ENCODE measurements at regions not wholly inside any gene's neighbourhood (a gene's known extent, or its start where the extent isn't known, plus 50 kb on each side); places are given as distances from the start of the nearest gene placed in this dataset.

- Histone ChIP-seq H2AFZ (ENCODE audit: insufficient read depth, low read depth, low read length, poor library complexity, severe bottlenecking) (no peak overlapping the region), H4K20me1 (ENCODE audit: control insufficient read depth, insufficient read depth, low read length, poor library complexity, severe bottlenecking) (no peaks in the 10 kb centered on the region), H3K4me3 (ENCODE audit: control extremely low read depth in 1 of 5, extremely low read depth in 1 of 5, insufficient read depth in 1 of 5, low read depth in 2 of 5, low read length in 4 of 5) (no peak overlapping the region), H3K4me1 (ENCODE audit: control insufficient read depth in 2 of 2, insufficient read depth in 2 of 2, low read length in 2 of 2) (no peaks in the 10 kb centered on the region), H3K4me2 (replicated peaks; ENCODE audit: low read depth, low read length, poor library complexity, severe bottlenecking) (no peak overlapping the region), H3K27ac (ENCODE audit: low read length in 2 of 2) (no peak overlapping the region), H3K9ac (ENCODE audit: low read length) (no peak overlapping the region), H3K27me3 (replicated peaks in 1 of 4; ENCODE audit: control extremely low read depth in 1 of 4, control insufficient read depth in 3 of 4, insufficient read depth in 4 of 4, low read length in 3 of 4) (no peaks in the 10 kb centered on the region), H3K36me3 (replicated peaks in 1 of 2; ENCODE audit: control extremely low read depth in 1 of 2, control insufficient read depth in 1 of 2, extremely low read depth in 1 of 2, insufficient read depth in 2 of 2, low read length in 1 of 2) (no peaks in the 10 kb centered on the region), H3K9me3 (ENCODE audit: control extremely low read depth in 1 of 3, control insufficient read depth in 2 of 3, insufficient read depth in 1 of 3, low read length in 2 of 3) (no peaks in the 10 kb centered on the region), H3K79me2 (ENCODE audit: control insufficient read depth, insufficient read depth, low read length) (no peaks in the 10 kb centered on the region)
- H3K4me1 Mint-ChIP-seq = no peaks in the 10 kb centered on the region
- intact Hi-C loops (cut with micrococcal nuclease) = no loop called here
- WGBS (ENCODE audit: insufficient coverage) = no CpG with 5 or more reads among the region's 7 CpGs
- H3K9me3 Mint-ChIP-seq (ENCODE audit: insufficient read depth) = peaks cover 2% of the 10 kb centered on the region
- no peak overlapping the region for H3K4me3 Mint-ChIP-seq
- CTCF ChIA-PET = no interaction called here
- POLR2A ChIA-PET = no interaction called here
- H3K27ac Mint-ChIP-seq = no peak overlapping the region
- no peak for TF ChIP-seq CTCF (IDR thresholded peaks at IDR 0.05)
- no peak for TF ChIP-seq EZH2 (IDR thresholded peaks at IDR 0.05; ENCODE audit: borderline replicate concordance, insufficient read depth, low read depth, low read length, poor library complexity, severe bottlenecking)
- no peaks in the 10 kb centered on the region for H3K27me3 Mint-ChIP-seq
- DNase-seq = no peak
- no peak for ATAC-seq (ENCODE audit: low read depth)
Observed at GRCh38 chr12:128083132-128083729, 183.7 kb upstream of the TMEM132C start.

- no peaks in the 10 kb centered on the region for H3K27me3 Mint-ChIP-seq
Observed at GRCh38 chr12:128088926-128089325, 178.0 kb upstream of the TMEM132C start.

More at GRCh38 chr12:128088926-128089325, 178.0 kb upstream of the TMEM132C start:
- CTCF ChIA-PET = no interaction called here
- intact Hi-C loops (cut with micrococcal nuclease) = no loop called here
- ATAC-seq (ENCODE audit: low read depth) = no peak
- DNase-seq = no peak
- Histone ChIP-seq H3K27me3 (replicated peaks in 1 of 4; ENCODE audit: control extremely low read depth in 1 of 4, control insufficient read depth in 3 of 4, insufficient read depth in 4 of 4, low read length in 3 of 4) (no peaks in the 10 kb centered on the region), H2AFZ (ENCODE audit: insufficient read depth, low read depth, low read length, poor library complexity, severe bottlenecking) (no peak overlapping the region), H4K20me1 (ENCODE audit: control insufficient read depth, insufficient read depth, low read length, poor library complexity, severe bottlenecking) (no peaks in the 10 kb centered on the region), H3K4me3 (ENCODE audit: control extremely low read depth in 1 of 5, extremely low read depth in 1 of 5, insufficient read depth in 1 of 5, low read depth in 2 of 5, low read length in 4 of 5) (no peak overlapping the region), H3K4me1 (ENCODE audit: control insufficient read depth in 2 of 2, insufficient read depth in 2 of 2, low read length in 2 of 2) (no peaks in the 10 kb centered on the region), H3K27ac (ENCODE audit: low read length in 2 of 2) (no peak overlapping the region), H3K9me3 (ENCODE audit: control extremely low read depth in 1 of 3, control insufficient read depth in 2 of 3, insufficient read depth in 1 of 3, low read length in 2 of 3) (peaks cover 0 to 6% (median 0%) of the 10 kb centered on the region in 3 donors), H3K36me3 (replicated peaks in 1 of 2; ENCODE audit: control extremely low read depth in 1 of 2, control insufficient read depth in 1 of 2, extremely low read depth in 1 of 2, insufficient read depth in 2 of 2, low read length in 1 of 2) (no peaks in the 10 kb centered on the region), H3K9ac (ENCODE audit: low read length) (no peak overlapping the region), H3K4me2 (replicated peaks; ENCODE audit: low read depth, low read length, poor library complexity, severe bottlenecking) (no peak overlapping the region), H3K79me2 (ENCODE audit: control insufficient read depth, insufficient read depth, low read length) (no peaks in the 10 kb centered on the region)
- H3K4me1 Mint-ChIP-seq = no peaks in the 10 kb centered on the region
- H3K4me3 Mint-ChIP-seq = no peak overlapping the region
- H3K9me3 Mint-ChIP-seq (ENCODE audit: insufficient read depth) = no peaks in the 10 kb centered on the region
- H3K27ac Mint-ChIP-seq = no peak overlapping the region
- POLR2A ChIA-PET = no interaction called here
- TF ChIP-seq CTCF (IDR thresholded peaks at IDR 0.05) (no peak), EZH2 (IDR thresholded peaks at IDR 0.05; ENCODE audit: borderline replicate concordance, insufficient read depth, low read depth, low read length, poor library complexity, severe bottlenecking) (no peak)

Measured in B cell (primary cell).